LNCAP (cell line): ENCODE measurements at regions not wholly inside any gene's neighbourhood (a gene's known extent, or its start where the extent isn't known, plus 50 kb on each side); places are given as distances from the start of the nearest gene placed in this dataset.

Experiments used
- CTCF ChIP-seq: fragments of 450-650 bp; IDR thresholded peaks from 2 replicates; pipeline ENCODE4 v1.5.1; 2017; ENCODE audit warnings: mild to moderate bottlenecking

- TF ChIP-seq CTCF = no peak
Measured at GRCh38 chr22:49197505-49197904, 630.2 kb downstream of the BRD1 start.

- TF ChIP-seq CTCF = no peak
Measured at GRCh38 chr22:49196046-49196511, 631.6 kb downstream of the BRD1 start.

- TF ChIP-seq CTCF = no peak
Measured at GRCh38 chr22:49195636-49196035, 632.0 kb downstream of the BRD1 start.

DNA sequence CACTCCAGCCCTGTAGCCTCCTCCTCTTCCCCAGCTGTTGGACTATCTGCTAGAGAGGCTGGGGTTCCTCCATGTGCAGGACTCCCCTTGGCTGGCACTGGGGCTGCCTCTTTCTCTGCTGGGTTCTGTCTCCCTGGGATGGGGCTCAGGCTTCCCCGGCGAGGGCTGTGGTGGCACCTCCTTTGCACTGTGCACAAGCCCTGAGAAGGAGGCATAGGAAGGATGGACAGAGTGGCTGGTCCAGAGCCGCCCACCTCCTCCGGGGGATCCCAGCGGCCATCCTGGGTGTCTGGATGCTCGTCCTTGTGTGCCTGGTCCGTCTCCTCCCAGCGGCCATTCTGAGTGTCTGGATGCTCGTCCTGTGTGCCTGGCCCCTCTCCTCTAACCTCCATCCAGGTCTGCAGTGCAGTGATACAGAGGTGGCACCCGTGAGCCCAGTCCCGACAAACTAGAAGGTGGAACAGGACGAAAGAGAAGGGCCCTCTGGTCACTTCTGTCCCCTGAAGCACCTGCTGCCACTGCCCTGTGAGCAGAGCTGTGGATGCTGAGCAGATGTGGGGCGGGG is 633.7 kb downstream of the BRD1 start:
- no peak for TF ChIP-seq CTCF

GRCh38 chr22:49193348-49193747 is 634.3 kb downstream of the BRD1 start:
- TF ChIP-seq CTCF = no peak

DNA sequence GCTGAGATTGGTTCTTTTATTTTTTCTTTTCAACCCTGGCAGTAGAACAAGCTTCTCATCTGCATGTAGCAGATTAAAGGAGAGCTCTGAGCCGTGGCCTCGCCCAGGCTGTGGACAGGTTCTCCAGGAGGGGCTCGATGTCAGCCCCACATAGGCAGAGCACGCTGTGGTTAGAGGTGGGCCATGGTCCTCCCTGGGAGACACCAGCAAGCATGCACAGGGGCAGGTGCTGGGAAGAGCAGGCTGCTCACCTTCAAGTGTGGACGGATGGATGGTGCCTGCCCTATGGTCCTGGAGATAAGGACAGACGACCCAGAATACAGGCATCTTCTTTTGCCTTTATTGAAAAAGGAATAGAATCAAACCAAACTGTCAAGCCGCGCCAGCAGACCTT is 634.8 kb downstream of the BRD1 start:
- no peak for TF ChIP-seq CTCF

GRCh38 chr22:49192180-49192856 is 635.4 kb downstream of the BRD1 start:
- TF ChIP-seq CTCF = no peak
